NK-92 treated with Interleukin-12 subunit alpha and Interleukin-12 subunit beta, amount 100 ng/mL, for 24 hours (cell line): ENCODE measurements at regions not wholly inside any gene's neighbourhood (a gene's known extent, or its start where the extent isn't known, plus 50 kb on each side); places are given as distances from the start of the nearest gene placed in this dataset.

Experiments used
- DNase-seq: peaks from one replicate; lab custom pipeline; 2025; lab: John Stamatoyannopoulos, UW

GRCh38 chr2:172204309-172204708 is 101.6 kb upstream of the DLX2 start:
- DNase-seq: no peak

GRCh38 chr2:172204762-172205161 is 102.1 kb upstream of the DLX2 start:
- DNase-seq: no peak

GRCh38 chr2:172205292-172205691 is 102.6 kb upstream of the DLX2 start:
- no peak for DNase-seq

- no peak for DNase-seq
Measured at GRCh38 chr2:172207911-172208310, 105.2 kb upstream of the DLX2 start.

- DNase-seq: no peak
Measured at GRCh38 chr2:172208791-172209325, 106.2 kb upstream of the DLX2 start.

GRCh38 chr2:172210599-172210998 is 107.9 kb upstream of the DLX2 start:
- no peak for DNase-seq

- no peak for DNase-seq
Measured at GRCh38 chr2:172211512-172211911, 108.8 kb upstream of the DLX2 start.

GRCh38 chr2:172213116-172213860 is 110.6 kb upstream of the DLX2 start:
- no peak for DNase-seq

- no peak for DNase-seq
Measured at GRCh38 chr2:172214252-172214651, 111.6 kb upstream of the DLX2 start.

- no peak for DNase-seq
Measured at GRCh38 chr2:172215172-172215935, 112.7 kb upstream of the DLX2 start.

- no peak for DNase-seq
Measured at GRCh38 chr2:172215936-172216335, 113.2 kb upstream of the DLX2 start.

GRCh38 chr2:172216477-172216876 is 113.8 kb upstream of the DLX2 start:
- no peak for DNase-seq

GRCh38 chr2:172219201-172219600 is 116.5 kb upstream of the DLX2 start:
- no peak for DNase-seq

- no peak for DNase-seq
Measured at GRCh38 chr2:172220121-172220520, 117.4 kb upstream of the DLX2 start.

GRCh38 chr2:172223601-172224054 is 120.9 kb upstream of the DLX2 start:
- no peak for DNase-seq

GRCh38 chr2:172225786-172226185 is 123.1 kb upstream of the DLX2 start:
- no peak for DNase-seq

GRCh38 chr2:172226244-172227061 is 123.8 kb upstream of the DLX2 start:
- no peak for DNase-seq

GRCh38 chr2:172227719-172228118 is 125.0 kb upstream of the DLX2 start:
- no peak for DNase-seq

- DNase-seq: no peak
Measured at GRCh38 chr2:172228177-172228808, 125.6 kb upstream of the DLX2 start.

- no peak for DNase-seq
Measured at GRCh38 chr2:172229125-172229524, 126.4 kb upstream of the DLX2 start.

GRCh38 chr2:172230332-172230888 is 127.7 kb upstream of the DLX2 start:
- no peak for DNase-seq
